ENCODE measurements at regions not wholly inside any gene's neighbourhood (a gene's known extent, or its start where the extent isn't known, plus 50 kb on each side); places are given as distances from the start of the nearest gene placed in this dataset.

DNA sequence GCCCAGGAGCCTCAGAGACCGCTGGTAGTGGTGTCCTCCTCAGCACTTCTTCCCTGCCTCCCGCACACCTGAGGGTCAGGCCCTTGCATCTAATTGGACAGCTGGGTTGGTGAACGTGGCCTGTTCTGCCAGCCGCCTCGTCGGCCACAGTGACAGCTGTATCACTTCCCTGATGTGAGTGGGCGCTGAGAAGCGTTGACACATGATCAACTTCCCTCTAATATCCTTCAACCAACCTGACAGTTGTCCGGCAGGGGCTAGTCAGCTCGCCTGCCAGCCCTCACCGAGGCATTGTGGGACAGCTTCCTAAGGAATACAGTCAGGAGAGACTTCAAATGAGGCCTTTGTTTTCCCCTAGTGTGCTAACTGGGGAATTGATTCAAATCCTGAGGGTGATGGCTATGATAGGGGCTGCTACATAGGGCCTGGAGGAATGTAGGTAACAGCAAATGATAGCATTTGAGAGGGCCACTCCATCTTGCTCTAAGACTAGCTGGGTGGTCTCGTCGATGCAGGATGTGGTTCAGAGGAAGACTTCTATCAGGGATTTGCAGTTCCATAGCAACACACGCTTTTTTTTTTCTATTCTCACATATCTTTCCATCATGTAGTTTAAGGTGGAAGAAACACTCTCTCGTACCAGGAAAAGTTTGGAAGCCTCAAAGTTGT lies 230.8 kb downstream of the TSHZ3 start:
- DNase-seq = no peak

DNA sequence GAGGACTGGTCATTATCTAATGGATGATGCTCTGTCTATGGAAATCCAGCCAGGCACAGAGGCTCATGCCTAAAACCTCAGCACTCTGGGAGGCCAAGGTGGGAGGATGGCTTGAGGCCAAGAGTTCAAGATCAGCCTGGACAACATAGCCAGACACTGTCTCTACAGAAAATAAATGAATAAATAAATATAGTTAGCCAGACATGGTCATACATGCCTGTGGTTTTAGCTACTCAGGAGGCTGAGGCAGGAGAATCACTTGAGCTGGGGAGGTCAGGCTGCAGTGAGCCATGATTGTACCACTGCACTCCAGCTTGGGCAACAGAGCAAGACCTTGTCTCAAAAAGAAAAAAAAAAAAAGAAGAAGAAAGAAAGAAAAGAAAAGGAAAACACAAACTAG lies 234.7 kb downstream of the TSHZ3 start:
- no peak for DNase-seq

DNA sequence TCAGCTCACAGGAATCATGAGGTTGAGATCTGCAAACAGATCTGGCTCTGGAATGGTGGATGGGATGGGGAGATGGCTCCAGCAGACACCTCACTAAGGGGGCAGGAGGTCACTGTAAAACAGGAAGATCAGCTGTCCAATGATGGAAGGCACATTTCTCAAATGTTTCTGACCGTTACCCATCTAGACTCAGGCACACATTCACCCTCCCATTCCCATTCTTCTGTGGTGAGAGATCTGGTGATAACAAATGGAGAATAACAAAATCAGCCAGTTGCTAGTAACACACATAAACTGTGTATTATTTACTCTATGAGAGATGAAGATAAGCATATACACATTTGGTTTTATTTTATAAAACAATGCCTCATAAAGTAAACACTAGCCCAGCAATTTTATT lies 235.9 kb downstream of the TSHZ3 start:
- no peak for DNase-seq

DNA sequence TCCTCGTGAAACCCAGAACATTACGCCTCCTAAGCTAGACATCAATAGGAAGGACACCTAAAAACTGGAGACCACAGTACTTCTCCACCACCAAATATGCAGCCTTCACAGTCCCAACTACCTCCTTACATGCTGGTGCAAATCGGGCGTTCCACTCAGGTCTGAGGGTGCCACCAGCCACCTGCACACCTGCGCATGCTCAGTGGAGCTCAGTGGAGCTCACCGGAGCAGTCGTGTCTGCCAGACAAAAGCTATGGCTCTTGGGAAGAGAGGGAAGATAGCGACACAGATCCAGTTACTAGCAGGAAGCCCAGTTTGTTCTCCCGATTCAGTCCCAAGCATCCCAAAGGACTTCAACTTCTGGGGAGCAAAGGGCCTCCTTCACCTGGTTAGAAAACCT lies 237.1 kb downstream of the TSHZ3 start:
- DNase-seq = no peak

DNA sequence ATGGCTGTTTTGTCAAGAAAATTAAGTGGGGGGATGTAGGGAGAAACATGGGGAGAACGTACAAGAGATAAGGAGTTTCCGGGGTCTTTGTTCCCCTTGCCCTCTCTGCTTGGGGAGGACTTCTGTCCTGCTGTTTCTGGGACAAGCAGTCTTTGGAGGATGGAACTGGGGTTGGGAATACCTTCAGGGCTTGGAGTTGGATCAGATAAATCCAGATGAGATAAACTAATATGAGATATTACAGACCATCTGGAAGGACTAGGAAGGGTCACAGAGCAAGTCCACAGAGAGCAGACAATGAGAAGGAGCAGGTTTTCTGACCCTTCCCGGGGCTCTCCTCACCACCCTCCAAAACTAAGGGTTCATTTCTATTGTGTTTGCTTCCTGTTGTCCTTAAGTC lies 237.5 kb downstream of the TSHZ3 start:
- no peak for DNase-seq

DNA sequence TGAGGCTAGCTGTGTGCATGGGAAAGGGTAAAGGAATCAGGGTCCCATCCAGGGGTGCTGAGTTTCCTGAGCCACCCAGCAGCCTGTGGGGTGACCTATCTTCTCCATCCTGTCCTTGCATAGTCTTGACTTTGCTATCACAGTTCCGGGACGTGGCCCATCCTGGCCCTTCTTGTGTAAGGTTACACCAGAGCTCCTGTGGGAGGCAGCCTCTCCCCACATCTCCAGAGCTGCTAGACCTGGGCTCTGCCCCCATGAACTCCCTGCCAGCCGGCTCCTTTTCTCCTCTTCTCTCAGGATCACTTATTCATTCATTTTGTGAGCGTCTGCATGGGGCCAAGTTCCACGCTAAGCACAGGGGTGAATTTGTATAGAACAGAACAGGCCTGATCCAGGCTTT lies 238.9 kb downstream of the TSHZ3 start:
- DNase-seq = no peak

DNA sequence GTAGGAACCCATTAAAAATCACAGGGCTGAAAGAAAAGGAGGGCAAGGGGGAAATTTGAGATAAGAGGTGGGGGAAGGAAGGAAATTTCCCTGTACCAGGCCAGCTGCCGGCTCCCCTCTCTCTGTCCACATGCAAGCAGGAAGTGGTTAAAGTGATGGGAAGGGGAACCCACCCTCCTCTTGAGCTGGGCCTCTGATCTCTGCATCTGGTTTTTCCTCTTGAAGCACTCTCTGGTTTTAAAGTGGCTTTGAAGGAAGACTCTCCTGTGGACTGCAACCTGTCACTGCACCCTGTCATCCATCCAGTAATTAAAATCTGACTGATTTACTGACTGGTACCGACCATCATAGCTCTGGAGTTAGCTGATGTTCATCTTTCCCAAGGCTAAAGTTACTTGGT lies 239.6 kb downstream of the TSHZ3 start:
- DNase-seq = no peak

DNA sequence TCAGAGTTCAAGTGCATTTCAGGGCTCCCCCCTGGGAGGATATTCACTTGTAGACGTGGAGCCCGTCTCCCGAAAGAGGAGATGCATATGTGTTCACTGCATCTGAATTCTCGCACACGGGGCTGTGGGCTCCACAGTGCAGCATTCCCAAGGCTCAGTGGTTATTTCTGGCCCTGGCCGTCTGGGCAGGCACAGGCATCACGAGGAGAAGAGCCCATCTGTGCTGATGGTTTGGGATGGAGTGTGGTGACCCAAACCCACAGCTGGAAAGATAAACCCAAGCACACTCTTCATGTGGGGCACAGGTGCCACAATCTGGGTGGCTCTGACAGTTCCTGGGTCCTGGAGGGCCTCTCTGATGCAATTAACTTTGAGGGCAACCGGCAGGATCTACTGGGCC lies 242.1 kb downstream of the TSHZ3 start:
- DNase-seq = no peak

DNA sequence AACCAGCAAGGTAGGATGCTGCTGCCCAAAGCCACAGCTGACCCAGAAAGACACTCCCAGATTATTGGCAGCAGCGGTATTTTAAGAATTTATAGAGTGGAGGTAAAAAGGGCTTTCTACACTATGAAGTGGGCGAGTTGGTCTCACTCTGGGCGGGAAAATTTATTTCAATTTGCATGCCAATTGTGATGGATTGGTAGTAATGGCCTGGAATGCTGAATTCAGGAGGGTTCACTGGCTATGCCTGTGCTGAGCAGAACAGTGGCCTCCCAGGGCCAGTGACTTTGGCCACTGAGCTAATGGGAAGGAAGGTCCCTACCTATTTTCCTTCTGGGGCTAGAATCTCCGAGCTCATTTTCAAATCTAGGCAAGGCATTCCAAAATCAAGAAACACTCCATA lies 243.5 kb downstream of the TSHZ3 start:
- no peak for DNase-seq

DNA sequence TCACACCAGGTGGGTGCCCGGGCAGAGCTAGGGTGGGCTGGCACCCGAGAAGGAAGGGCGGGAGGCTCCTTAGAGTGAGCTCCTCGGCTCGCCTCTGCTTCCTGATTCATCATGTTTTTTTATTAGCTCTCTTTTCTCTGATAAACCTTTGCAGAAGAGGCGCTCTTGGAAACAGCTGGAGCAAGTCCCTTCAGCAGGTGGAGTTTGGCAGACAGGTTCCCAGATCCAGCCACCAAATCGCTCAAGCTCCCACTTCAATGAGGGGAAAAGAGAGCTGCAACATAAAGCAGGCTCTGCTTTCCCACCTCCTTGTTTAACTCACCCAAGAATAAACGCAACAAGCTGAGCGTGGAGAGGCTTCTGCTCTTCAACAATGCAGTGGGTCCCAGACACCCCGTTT lies 244.8 kb downstream of the TSHZ3 start:
- DNase-seq = no peak

DNA sequence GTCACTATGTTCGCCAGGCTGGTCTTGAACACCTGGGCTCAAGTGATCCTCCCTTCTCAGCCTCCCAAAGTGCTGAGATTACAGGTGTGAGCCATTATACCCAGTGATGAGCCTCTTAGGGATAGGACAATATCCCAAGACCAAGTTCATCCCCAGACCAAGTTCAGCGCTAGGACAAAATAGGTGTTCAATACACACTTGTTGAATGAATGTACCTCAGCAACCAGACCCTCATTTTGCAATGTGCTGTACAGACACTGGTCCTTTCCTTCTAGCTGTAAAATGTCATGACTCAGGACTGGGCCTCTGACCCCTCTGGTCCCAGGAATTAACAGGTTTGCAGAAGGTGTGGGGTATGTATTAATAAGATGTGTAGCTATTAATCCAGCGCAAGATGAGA lies 246.0 kb downstream of the TSHZ3 start:
- DNase-seq = no peak

DNA sequence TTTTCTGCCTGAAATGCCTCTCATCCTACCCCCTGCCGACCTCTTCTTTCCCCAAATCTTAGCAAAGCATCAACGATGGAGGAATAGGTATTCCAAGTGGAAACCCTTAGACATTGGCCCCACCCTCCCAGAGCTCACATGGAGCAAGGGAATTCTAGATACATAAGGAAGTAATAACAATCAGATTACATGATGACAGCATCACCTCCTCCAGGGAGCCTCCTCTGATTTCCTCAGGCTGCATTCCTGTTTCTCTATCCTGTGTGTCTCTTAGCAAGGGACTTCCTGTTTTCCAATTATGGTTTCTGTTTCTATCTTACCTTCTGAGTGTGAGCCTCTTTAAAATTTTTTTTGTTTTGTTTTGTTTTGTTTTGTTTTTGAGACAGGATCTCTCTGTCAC lies 246.6 kb downstream of the TSHZ3 start:
- no peak for DNase-seq

DNA sequence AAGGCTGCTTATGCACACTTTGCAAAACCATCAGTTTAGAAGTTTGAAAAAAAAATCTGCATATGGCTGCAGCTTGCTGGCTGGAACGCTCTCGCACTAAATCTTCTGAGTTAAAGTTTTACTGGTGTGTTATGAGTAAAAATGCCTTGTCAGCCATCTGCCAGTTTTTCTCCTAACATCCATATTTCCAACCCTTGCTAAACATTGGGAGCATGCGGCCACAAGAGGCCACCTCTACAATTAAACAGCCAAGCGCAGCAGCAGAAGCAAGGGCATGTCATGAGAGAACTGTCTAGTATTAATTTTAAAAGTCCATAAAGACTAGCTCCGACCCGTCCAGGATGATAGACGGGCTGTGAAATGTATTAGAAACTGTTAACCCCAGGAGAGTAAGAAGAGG lies 248.3 kb downstream of the TSHZ3 start:
- DNase-seq = no peak

DNA sequence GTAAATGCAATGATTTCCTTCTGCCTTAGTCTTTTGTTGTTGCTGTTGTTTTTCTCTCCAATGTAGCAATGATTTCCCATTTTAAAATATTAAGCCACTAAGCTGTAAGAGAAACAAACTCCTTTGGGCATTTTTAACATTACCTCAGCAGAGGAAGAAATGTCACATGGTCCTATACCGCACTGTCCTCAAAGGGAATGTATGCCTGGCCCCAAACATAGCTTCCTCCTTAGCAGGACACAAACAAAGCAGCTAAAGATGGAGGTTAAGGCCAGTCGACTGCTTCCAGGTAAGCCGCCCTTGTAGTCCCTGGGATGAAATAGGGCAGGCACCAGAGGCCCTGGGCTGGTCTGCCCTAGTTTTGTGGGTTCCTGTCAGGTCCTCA lies 249.0 kb downstream of the TSHZ3 start:
- no peak for DNase-seq

DNA sequence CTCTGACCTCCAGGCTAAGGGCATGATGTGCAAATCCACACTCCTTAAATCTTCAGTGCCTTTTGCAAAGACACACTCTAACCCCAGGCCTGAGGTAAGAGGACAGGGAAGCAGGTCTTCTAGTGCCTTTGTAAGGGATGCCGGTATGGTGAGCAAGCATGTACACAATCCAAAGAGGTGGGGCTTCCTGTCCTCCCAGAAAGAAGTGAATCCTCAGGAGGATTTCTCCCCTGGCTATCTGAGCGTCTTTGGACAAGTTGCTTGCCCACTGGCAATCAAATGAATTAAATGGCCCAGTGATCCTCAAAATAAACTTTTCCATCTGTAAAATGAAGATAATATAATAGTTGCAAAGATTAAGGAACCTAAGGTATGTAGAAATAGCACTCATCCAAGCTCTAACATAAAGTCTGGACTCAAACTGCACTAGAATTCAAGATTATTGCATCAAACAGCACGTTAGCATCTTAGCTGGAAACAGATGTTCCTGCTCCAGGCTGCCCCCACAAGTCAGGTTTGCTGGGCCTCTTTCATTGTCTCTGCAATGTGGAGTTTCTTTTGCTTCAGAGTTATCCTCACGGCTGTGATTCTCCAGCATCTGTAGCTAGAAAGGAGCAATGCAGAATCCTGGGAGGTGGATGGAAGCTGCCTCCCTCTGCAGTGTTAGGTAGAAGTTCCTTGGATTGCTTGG lies 249.6 kb downstream of the TSHZ3 start:
- no peak for DNase-seq

DNA sequence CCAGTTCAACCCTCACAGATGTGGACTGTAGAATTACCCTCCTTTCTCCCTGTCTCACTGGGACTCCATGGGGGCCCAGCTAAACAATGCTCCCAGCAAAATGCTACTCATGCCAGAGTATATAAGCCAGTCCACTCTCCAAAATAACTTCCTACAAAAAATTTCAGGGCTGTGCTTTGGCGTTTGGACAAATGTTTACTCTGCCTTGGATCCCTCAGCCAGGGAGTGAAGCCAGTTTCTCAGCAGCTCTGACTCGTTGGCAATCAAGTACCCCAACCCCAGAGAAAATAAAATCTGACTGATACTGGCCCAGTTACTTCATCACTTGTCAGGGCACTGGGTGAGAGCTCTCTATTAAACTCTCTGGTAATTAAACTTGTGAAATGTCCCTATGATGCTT lies 250.4 kb downstream of the TSHZ3 start:
- DNase-seq = no peak

DNA sequence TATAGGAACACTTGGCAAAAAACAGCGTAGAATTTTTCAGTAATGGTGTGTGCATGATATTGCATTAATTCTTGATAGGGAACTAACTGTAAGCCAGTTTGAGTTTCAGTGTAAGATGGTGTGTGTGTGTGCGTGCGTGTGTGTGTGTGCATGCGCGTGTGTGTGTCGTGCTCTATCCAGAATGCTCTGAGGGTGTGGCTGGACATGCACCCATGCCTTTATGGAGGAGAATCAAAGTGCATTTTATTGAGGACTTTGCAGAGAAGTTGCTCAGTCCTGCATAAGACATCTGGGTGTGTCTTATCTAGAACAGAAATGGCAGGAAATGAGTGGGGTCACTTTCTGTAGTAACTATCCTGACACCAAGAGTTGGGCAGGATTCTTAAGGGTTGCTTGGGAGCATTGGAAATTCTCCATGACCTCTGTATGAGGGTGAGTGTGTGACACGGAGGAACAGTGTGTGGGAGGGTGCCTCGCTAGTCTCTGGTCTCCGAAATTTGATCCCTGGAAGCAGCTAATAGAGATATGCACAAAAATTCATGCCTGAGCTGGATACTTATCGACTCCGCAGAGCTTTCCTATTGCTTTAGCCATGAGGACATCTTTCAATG lies 252.2 kb downstream of the TSHZ3 start:
- no peak for DNase-seq

DNA sequence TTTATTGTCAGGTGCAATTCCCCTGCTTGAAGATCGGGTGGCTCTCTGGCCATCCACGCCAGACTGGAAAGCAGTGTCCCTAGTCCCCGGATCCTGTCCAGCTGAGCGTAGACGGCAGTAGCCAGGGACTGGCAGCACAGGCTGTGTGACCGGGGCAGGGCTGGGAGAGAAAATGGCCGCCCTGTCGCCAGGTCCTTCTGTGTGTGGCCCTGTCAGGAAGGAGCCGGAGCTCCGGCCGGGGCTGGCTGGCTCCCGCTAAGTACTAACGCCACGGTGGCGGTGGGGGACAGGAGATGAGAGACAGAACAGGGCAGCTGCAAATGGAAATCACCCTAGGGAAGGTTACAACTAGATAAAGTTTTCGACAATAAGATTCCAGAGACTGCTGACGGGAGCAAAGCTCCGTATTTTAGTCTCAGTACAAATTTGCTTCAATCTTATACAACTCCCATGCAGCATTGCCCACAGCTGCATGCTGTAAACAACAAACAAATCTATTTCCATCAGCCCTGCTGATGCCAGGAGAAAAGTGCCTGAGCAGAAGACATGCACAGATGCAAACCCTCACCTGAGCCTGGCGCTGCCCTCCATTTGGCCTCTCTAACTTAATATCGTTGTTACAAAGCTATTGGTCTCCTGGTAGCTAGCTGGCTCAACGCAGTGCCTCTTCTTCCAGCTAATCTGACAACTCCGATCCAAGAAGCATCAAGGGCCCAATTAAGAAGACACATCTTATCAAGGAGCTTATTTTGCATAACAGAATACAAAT lies 253.0 kb downstream of the TSHZ3 start:
- DNase-seq = no peak

DNA sequence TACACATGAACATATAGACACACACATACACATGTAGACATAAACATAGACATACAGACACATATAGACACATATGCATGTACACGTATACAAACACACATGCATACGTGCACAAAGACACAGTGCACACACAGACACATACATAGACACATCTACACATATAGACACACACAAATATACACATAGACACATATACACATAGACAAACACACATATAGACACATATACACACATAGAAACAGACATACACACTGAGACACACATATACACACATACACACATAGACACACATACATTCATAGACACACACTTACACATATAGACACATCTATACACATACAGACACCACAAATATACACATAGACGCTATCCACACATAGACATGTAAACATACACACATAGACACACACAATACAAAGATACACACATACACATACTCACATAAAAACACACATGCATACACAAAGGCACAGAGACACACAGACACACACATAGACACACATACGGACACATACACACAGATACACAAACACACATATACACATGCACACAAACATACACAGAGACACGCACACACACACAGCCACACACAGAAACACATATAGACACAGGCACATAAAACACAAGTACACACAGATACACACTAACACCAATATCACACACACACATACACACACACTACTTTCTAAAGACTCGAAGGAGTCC lies 254.0 kb downstream of the TSHZ3 start:
- no peak for DNase-seq

DNA sequence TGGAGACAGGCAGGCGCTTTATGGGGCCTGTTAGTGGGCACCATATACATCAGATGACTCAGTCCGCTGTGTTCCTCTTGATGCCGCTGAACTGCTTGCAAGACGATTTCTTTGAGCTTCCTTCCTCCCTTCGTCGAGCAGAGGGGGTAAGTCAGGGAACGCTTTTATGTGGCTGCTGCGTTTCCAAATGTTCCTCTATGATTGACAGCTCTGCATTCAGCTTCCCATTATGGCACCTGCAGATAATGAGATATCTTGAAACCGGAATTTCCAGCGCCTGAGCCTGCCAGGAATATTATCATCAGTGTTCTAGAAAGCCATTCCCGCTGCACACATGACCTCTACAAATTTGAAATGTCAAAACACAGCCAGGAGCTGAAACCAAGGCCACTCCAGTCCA lies 257.0 kb downstream of the TSHZ3 start:
- DNase-seq = no peak

DNA sequence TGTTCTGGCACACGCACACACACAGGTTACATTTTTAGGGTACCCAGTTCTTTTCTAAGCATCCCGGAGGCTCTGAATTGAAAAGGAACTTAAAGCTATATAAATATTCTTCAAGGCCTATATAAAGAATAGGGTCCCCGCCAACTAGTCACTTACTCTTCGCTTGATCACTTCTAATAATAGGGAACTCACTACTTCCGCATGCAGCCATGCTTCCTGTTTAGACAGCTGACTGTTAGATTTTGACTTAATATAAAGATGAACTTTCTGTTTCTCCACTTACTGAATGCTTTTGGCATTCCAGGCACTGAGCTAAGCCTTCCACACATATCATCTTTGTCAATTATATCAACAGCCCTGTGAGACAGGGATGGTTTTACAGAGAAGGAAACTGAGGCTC lies 259.6 kb downstream of the TSHZ3 start:
- DNase-seq = no peak

DNA sequence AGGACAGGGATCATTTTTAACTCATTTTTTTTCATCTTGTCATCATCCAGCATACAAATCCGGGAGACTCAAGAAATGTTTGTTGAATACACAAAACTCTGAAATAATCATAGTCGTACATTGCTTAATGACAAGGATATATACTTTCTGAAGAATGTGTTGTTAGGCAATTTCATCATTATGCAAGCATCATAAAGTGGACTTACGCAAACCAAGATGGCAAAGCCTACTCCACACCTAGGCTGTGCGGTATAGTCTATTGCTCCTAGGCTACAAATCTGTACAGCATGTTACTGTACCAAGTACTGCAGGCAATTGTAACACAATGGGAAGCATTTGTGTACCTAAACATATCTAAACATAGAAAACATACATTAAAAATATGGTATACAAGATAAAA lies 264.1 kb downstream of the TSHZ3 start:
- no peak for DNase-seq

DNA sequence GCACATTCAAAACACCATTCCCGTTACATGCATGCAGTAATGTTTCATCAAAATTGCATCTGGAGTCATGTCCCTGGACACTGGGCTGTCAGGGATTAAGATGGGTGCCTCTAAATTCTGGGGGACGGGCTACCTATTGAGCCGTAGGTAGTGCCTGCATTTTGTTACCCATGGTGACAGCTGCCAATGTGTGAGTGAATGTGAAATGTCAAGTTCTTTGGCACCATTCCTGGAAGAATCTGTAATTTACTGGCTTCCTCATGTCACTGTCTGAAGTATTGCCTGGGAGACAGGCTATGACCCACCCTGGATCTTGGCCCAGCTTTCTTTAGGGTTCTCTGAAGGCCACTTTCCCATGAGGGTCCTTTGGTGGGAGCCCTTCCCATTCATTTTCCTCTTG lies 266.1 kb downstream of the TSHZ3 start:
- no peak for DNase-seq
